ENCODE measurements at regions not wholly inside any gene's neighbourhood (a gene's known extent, or its start where the extent isn't known, plus 50 kb on each side); places are given as distances from the start of the nearest gene placed in this dataset.

GRCh38 chr11:33533386-33534052 lies 167.1 kb downstream of the C11orf91 start:
- H3K27ac Mint-ChIP-seq (ENCODE audit: unreplicated experiment): no peak overlapping the region
- no TSS peak for BruUV-seq (replicated peaks)
- DNase-seq: no peak
- no peaks in the 10 kb centered on the region for H3K27me3 Mint-ChIP-seq (ENCODE audit: unreplicated experiment)
- H3K36me3 Mint-ChIP-seq (ENCODE audit: insufficient read depth, unreplicated experiment): no peaks in the 10 kb centered on the region
- peaks cover 27% of the 10 kb centered on the region for H3K4me1 Mint-ChIP-seq (ENCODE audit: low read depth, unreplicated experiment)
- CTCF ChIA-PET: no interaction called here
- intact Hi-C loops (cut with micrococcal nuclease; ENCODE audit: unreplicated experiment): loop anchor here (10.0 kb wide), 1 partner anchor 159 kb away; the partner anchor contains the start of gene KIAA1549L
- H3K4me3 Mint-ChIP-seq (ENCODE audit: low read depth, unreplicated experiment): no peak overlapping the region
- no peak for TF ChIP-seq CTCF (IDR thresholded peaks at IDR 0.05; ENCODE audit: unreplicated experiment)
- no peaks in the 10 kb centered on the region for H3K9me3 Mint-ChIP-seq (ENCODE audit: low read depth, unreplicated experiment)

GRCh38 chr11:33532720-33533385 lies 167.8 kb downstream of the C11orf91 start:
- CTCF ChIA-PET: interaction anchor here (1.0 kb wide), 1 partner anchor 210 kb away, joined by 3 read pairs; no protein-coding TSS in a partner anchor
- H3K9me3 Mint-ChIP-seq (ENCODE audit: low read depth, unreplicated experiment): no peaks in the 10 kb centered on the region
- DNase-seq: no peak
- intact Hi-C loops (cut with micrococcal nuclease; ENCODE audit: unreplicated experiment): loop anchor here (10.0 kb wide), 1 partner anchor 158 kb away; the partner anchor contains the start of gene KIAA1549L
- no peak overlapping the region for H3K27ac Mint-ChIP-seq (ENCODE audit: unreplicated experiment)
- TF ChIP-seq CTCF (IDR thresholded peaks at IDR 0.05; ENCODE audit: unreplicated experiment): no peak
- no TSS peak for BruUV-seq (replicated peaks)
- no peaks in the 10 kb centered on the region for H3K27me3 Mint-ChIP-seq (ENCODE audit: unreplicated experiment)
- peaks cover 27% of the 10 kb centered on the region for H3K4me1 Mint-ChIP-seq (ENCODE audit: low read depth, unreplicated experiment)
- no peaks in the 10 kb centered on the region for H3K36me3 Mint-ChIP-seq (ENCODE audit: insufficient read depth, unreplicated experiment)
- H3K4me3 Mint-ChIP-seq (ENCODE audit: low read depth, unreplicated experiment): no peak overlapping the region

- BruUV-seq (replicated peaks): no TSS peak
- no peaks in the 10 kb centered on the region for H3K27me3 Mint-ChIP-seq (ENCODE audit: unreplicated experiment)
- no peak for TF ChIP-seq CTCF (IDR thresholded peaks at IDR 0.05; ENCODE audit: unreplicated experiment)
- intact Hi-C loops (cut with micrococcal nuclease; ENCODE audit: unreplicated experiment): loop anchor here (10.0 kb wide), 1 partner anchor 157 kb away; the partner anchor contains the start of gene KIAA1549L
- H3K4me1 Mint-ChIP-seq (ENCODE audit: low read depth, unreplicated experiment): peaks cover 27% of the 10 kb centered on the region
- peaks cover 4% of the 10 kb centered on the region for H3K9me3 Mint-ChIP-seq (ENCODE audit: low read depth, unreplicated experiment)
- H3K36me3 Mint-ChIP-seq (ENCODE audit: insufficient read depth, unreplicated experiment): no peaks in the 10 kb centered on the region
- H3K27ac Mint-ChIP-seq (ENCODE audit: unreplicated experiment): no peak overlapping the region
- DNase-seq: no peak
- CTCF ChIA-PET: interaction anchor here (1.0 kb wide), 1 partner anchor 210 kb away, joined by 3 read pairs; no protein-coding TSS in a partner anchor
- H3K4me3 Mint-ChIP-seq (ENCODE audit: low read depth, unreplicated experiment): no peak overlapping the region
Measured at GRCh38 chr11:33532257-33532656, 168.4 kb downstream of the C11orf91 start.

- Mint-ChIP-seq H3K27ac (ENCODE audit: unreplicated experiment) (no peak overlapping the region), H3K4me3 (ENCODE audit: low read depth, unreplicated experiment) (no peak overlapping the region), H3K4me1 (ENCODE audit: low read depth, unreplicated experiment) (peaks cover 27% of the 10 kb centered on the region), H3K36me3 (ENCODE audit: insufficient read depth, unreplicated experiment) (no peaks in the 10 kb centered on the region), H3K9me3 (ENCODE audit: low read depth, unreplicated experiment) (peaks cover 8% of the 10 kb centered on the region), H3K27me3 (ENCODE audit: unreplicated experiment) (no peaks in the 10 kb centered on the region)
- no peak for TF ChIP-seq CTCF (IDR thresholded peaks at IDR 0.05; ENCODE audit: unreplicated experiment)
- intact Hi-C loops (cut with micrococcal nuclease; ENCODE audit: unreplicated experiment): loop anchor here (10.0 kb wide), 1 partner anchor 157 kb away; the partner anchor contains the start of gene KIAA1549L
- no peak for DNase-seq
- BruUV-seq (replicated peaks): no TSS peak
- CTCF ChIA-PET: interaction anchor here (1.0 kb wide), 1 partner anchor 211 kb away, joined by 3 read pairs; no protein-coding TSS in a partner anchor
Measured at GRCh38 chr11:33531743-33532181, 168.9 kb downstream of the C11orf91 start.

Measured in Calu3 (cell line).